IPS-20b (cell line): ENCODE measurements at regions not wholly inside any gene's neighbourhood (a gene's known extent, or its start where the extent isn't known, plus 50 kb on each side); places are given as distances from the start of the nearest gene placed in this dataset.

Source experiments
- H3K27ac ChIP-seq: one replicate; pipeline ENCODE4 v1.5.1; 2013; ENCODE audit warnings: low read length
- H3K27me3 ChIP-seq: 2 replicates; pipeline ENCODE4 v1.6.1; 2013; ENCODE audit warnings: mild to moderate bottlenecking, low read length, inconsistent platforms; ENCODE audit not compliant: insufficient read depth
- H3K36me3 ChIP-seq: 2 replicates; pipeline ENCODE4 v1.6.1; 2013; ENCODE audit warnings: low read depth, mild to moderate bottlenecking, inconsistent platforms, low read length, moderate library complexity; ENCODE audit not compliant: insufficient read depth
- H3K4me1 ChIP-seq: 2 replicates; pipeline ENCODE4 v1.6.1; 2013; ENCODE audit warnings: mild to moderate bottlenecking, control low read depth, inconsistent platforms, low read length, moderate library complexity; ENCODE audit not compliant: insufficient read depth
- H3K4me3 ChIP-seq: 2 replicates; pipeline ENCODE4 v1.5.1; 2013; ENCODE audit warnings: mild to moderate bottlenecking, low read length, inconsistent platforms
- H3K9ac ChIP-seq: 2 replicates; pipeline ENCODE4 v1.6.1; 2013; ENCODE audit warnings: low read depth, mild to moderate bottlenecking, inconsistent platforms, low read length, moderate library complexity
- H3K9me3 ChIP-seq: 2 replicates; pipeline ENCODE4 v1.6.1; 2013; ENCODE audit warnings: mild to moderate bottlenecking, low read depth, low read length, inconsistent platforms; ENCODE audit not compliant: insufficient read depth

DNA sequence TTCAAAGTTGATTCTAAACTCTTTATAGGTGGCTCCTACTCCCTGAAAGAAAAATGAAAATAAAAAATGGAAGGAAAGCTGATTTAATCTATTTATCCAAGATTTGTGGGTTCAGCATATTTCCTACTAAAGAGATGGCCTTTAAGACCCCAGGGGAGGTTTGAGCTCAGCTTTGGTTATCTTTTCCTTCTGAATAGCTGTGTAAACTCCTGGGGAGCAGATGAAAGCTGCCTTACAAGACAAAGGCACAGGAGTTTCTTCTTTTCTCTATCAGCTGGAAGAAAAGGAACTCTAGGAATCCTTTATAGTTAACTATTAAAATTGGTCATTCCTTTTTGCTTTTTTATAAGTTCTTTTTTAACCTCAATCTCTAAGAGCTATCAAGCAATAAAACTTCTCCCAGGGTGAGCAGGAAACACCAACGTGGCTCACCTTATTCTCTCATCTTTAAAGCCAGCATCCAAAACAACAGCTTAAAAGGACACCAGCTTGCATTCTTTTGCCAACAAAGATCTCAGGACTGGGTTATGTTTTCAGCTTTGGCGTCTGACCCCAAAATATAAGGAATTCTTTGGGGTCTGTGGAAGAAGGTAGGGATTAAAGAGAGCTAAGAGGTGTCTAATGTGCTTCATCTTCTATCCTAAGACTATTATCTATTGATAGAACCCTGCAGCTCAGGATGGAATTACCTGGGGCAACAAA is 371.7 kb upstream of the KITLG start:
- H3K9me3 ChIP-seq, result no peaks in the 10 kb centered on the region
- H3K4me1 ChIP-seq, result peaks cover 22% of the 10 kb centered on the region
- H3K9ac ChIP-seq, result no peak overlapping the region
- no peak overlapping the region for H3K27ac ChIP-seq
- no peaks in the 10 kb centered on the region for H3K36me3 ChIP-seq
- H3K27me3 ChIP-seq, result peaks cover 69% of the 10 kb centered on the region
- H3K4me3 ChIP-seq, result no peak overlapping the region

GRCh38 chr12:88951177-88951576 is 370.9 kb upstream of the KITLG start:
- peaks cover 61% of the 10 kb centered on the region for H3K27me3 ChIP-seq
- no peaks in the 10 kb centered on the region for H3K36me3 ChIP-seq
- no peak overlapping the region for H3K4me3 ChIP-seq
- H3K4me1 ChIP-seq, result peaks cover 22% of the 10 kb centered on the region
- no peak overlapping the region for H3K27ac ChIP-seq
- H3K9ac ChIP-seq, result no peak overlapping the region
- H3K9me3 ChIP-seq, result no peaks in the 10 kb centered on the region

GRCh38 chr12:88947486-88948043 is 367.3 kb upstream of the KITLG start:
- Histone ChIP-seq H3K36me3 (no peaks in the 10 kb centered on the region), H3K9ac (no peak overlapping the region), H3K27ac (no peak overlapping the region), H3K27me3 (peaks cover 25% of the 10 kb centered on the region), H3K4me1 (peaks cover 19% of the 10 kb centered on the region), H3K9me3 (no peaks in the 10 kb centered on the region), H3K4me3 (no peak overlapping the region)

DNA sequence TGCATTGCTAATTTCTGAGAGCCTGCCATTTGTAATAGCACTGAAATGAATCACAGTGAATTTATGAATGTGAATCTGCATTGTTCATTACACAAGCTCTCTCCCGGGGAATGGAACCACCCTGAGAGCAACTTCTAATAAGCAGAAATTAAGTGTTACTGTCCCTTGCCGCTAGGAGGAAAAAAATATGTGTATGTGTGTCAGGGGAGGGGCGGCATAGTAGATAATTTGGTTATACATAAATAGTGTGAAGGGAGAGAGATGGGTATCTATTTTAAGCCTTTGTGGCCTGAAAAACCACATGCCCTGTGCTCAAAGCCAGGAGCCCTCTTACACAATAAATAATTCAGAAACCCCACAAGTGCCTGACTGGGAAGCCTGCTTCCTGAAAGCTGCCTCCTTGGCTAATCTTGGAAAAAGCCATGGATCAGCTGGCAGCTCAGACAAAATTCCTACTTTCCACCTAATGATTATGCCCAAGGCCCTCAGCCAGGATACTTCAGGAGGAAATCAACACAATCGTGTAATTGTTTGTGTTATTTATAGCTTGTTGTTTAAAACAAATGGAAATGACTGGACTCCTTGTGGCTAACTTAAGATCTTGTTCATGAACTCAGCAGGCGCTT is 366.2 kb upstream of the KITLG start:
- Histone ChIP-seq H3K9me3 (no peaks in the 10 kb centered on the region), H3K27ac (no peak overlapping the region), H3K36me3 (no peaks in the 10 kb centered on the region), H3K4me3 (no peak overlapping the region), H3K9ac (no peak overlapping the region), H3K27me3 (peaks cover 14% of the 10 kb centered on the region), H3K4me1 (peaks cover 8% of the 10 kb centered on the region)

GRCh38 chr12:88945051-88945732 is 364.9 kb upstream of the KITLG start:
- H3K36me3 ChIP-seq, result no peaks in the 10 kb centered on the region
- H3K4me1 ChIP-seq, result peaks cover 5% of the 10 kb centered on the region
- peaks cover under 1% of the 10 kb centered on the region; the same call in 1 of the 2 replicates for H3K27me3 ChIP-seq
- H3K27ac ChIP-seq, result no peak overlapping the region
- H3K9ac ChIP-seq, result no peak overlapping the region
- no peak overlapping the region for H3K4me3 ChIP-seq
- H3K9me3 ChIP-seq, result no peaks in the 10 kb centered on the region

GRCh38 chr12:88944397-88944796 is 364.1 kb upstream of the KITLG start:
- Histone ChIP-seq H3K27ac (no peak overlapping the region), H3K27me3 (no peaks in the 10 kb centered on the region), H3K9ac (no peak overlapping the region), H3K4me1 (peaks cover 5% of the 10 kb centered on the region), H3K9me3 (no peaks in the 10 kb centered on the region), H3K4me3 (no peak overlapping the region), H3K36me3 (no peaks in the 10 kb centered on the region)

- no peaks in the 10 kb centered on the region for H3K9me3 ChIP-seq
- no peak overlapping the region for H3K4me3 ChIP-seq
- no peaks in the 10 kb centered on the region for H3K27me3 ChIP-seq
- no peak overlapping the region for H3K27ac ChIP-seq
- H3K36me3 ChIP-seq, result no peaks in the 10 kb centered on the region
- peaks cover 5% of the 10 kb centered on the region; the same call in 1 of the 2 replicates for H3K4me1 ChIP-seq
- H3K9ac ChIP-seq, result no peak overlapping the region
Observed at GRCh38 chr12:88940854-88941253, 360.6 kb upstream of the KITLG start.

GRCh38 chr12:88935856-88936255 is 355.6 kb upstream of the KITLG start:
- H3K4me3 ChIP-seq, result no peak overlapping the region
- H3K27me3 ChIP-seq, result no peaks in the 10 kb centered on the region
- no peak overlapping the region for H3K9ac ChIP-seq
- no peaks in the 10 kb centered on the region for H3K9me3 ChIP-seq
- no peaks in the 10 kb centered on the region for H3K36me3 ChIP-seq
- peaks cover 18% of the 10 kb centered on the region; the same call in 1 of the 2 replicates for H3K4me1 ChIP-seq
- no peak overlapping the region for H3K27ac ChIP-seq

GRCh38 chr12:88934163-88934747 is 354.0 kb upstream of the KITLG start:
- no peaks in the 10 kb centered on the region for H3K9me3 ChIP-seq
- no peaks in the 10 kb centered on the region for H3K27me3 ChIP-seq
- peaks cover 18% of the 10 kb centered on the region; the same call in 1 of the 2 replicates for H3K4me1 ChIP-seq
- no peaks in the 10 kb centered on the region for H3K36me3 ChIP-seq
- no peak overlapping the region for H3K27ac ChIP-seq
- H3K4me3 ChIP-seq, result no peak overlapping the region
- H3K9ac ChIP-seq, result no peak overlapping the region

DNA sequence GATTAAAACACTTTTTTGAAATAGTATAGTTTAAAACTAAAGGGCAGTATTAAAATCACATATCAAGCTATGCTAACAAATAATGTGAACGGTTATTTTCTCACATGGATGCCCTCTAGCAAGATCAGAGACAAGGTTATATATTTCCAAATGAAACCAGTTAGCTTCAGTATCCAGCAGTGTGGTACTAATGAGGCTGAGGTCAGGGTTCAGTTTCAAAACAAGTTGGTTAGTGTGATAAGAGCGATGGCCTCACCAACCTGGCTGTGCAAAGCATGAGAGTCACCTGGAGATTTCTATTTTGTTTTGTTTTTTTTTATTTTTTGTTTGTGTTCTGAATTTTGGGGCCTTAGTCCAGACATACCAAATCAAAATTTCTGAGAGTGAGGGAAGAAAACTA is 352.2 kb upstream of the KITLG start:
- no peaks in the 10 kb centered on the region for H3K36me3 ChIP-seq
- peaks cover 18% of the 10 kb centered on the region; the same call in 1 of the 2 replicates for H3K4me1 ChIP-seq
- no peak overlapping the region for H3K4me3 ChIP-seq
- H3K27ac ChIP-seq, result no peak overlapping the region
- no peak overlapping the region for H3K9ac ChIP-seq
- H3K9me3 ChIP-seq, result no peaks in the 10 kb centered on the region
- H3K27me3 ChIP-seq, result no peaks in the 10 kb centered on the region

- Histone ChIP-seq H3K9me3 (no peaks in the 10 kb centered on the region), H3K4me1 (peaks cover 18% of the 10 kb centered on the region; the same call in 1 of the 2 replicates), H3K27ac (no peak overlapping the region), H3K36me3 (no peaks in the 10 kb centered on the region), H3K9ac (no peak overlapping the region), H3K27me3 (no peaks in the 10 kb centered on the region), H3K4me3 (no peak overlapping the region)
Observed at GRCh38 chr12:88931598-88931997, 351.3 kb upstream of the KITLG start.
